NOMO-1 treated with DMSO at 0.1 percent for 48 hours (cell line): ENCODE measurements at regions not wholly inside any gene's neighbourhood (a gene's known extent, or its start where the extent isn't known, plus 50 kb on each side); places are given as distances from the start of the nearest gene placed in this dataset.

Experiments
- DNase-seq: peaks from one replicate; lab custom pipeline; 2025; ENCODE audit not compliant: unreplicated experiment; lab: John Stamatoyannopoulos, UW

DNA sequence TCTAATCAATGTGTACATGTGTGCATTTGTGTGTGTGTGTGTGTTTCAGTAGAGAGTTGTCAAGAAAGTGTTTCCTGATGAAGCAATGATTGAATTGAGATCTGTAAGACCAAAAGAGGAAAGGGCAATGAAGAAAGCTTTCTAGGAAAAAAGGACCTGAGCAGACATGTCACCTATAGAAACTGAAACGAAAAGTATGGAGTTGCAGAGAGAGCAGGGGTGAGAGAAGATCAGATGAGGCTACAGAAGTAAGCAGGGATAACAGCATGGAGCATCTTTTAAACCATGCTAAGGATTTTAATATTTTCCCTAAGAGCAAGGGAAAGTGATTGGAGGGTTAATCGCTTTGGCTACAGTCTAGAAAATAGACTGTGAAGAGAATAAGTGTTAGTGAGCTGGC, 1459.4 kb upstream of the TENM4 start:
- peak; percentile 83 for DNase-seq

- peak; percentile 80 for DNase-seq
These were observed 1458.6 kb upstream of the TENM4 start for GRCh38 chr11:80899381-80899780.

DNA sequence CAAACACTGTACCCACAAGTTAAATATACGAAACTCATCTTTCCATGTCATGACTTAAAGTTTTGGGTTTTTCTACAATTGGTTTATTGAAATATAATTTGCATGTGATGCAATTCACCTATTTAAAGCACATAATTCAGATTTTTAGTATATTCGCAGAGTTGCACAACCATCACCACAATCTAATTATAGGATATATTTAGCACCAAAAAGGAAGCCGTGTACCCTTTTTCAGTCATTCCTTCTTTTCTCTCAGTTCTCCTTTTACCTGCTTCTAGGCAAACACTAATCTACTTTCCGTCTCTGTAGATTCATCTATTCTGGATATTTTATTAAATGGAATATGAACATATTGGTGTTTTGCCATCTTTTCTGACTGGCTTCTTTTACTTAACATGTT, 1458.1 kb upstream of the TENM4 start:
- peak; percentile 85 for DNase-seq

DNA sequence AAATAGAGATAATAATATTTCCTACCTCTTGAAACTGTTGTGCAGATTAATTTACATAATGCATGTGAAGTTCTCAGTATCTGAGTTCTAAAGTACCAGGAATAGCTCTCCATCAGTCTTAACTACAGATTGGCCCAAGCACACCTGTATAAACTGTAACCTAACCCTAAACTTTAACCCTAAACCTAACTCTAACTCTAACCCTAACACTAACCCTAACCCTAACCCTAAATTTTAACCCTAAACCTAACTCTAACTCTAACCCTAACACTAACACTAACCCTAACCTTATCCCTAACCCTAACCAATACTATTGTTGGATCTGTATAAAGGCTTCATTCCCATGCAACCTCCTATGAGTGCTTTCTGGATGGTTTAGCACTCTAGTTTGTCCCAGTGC, 1445.9 kb upstream of the TENM4 start:
- DNase-seq = no peak

DNA sequence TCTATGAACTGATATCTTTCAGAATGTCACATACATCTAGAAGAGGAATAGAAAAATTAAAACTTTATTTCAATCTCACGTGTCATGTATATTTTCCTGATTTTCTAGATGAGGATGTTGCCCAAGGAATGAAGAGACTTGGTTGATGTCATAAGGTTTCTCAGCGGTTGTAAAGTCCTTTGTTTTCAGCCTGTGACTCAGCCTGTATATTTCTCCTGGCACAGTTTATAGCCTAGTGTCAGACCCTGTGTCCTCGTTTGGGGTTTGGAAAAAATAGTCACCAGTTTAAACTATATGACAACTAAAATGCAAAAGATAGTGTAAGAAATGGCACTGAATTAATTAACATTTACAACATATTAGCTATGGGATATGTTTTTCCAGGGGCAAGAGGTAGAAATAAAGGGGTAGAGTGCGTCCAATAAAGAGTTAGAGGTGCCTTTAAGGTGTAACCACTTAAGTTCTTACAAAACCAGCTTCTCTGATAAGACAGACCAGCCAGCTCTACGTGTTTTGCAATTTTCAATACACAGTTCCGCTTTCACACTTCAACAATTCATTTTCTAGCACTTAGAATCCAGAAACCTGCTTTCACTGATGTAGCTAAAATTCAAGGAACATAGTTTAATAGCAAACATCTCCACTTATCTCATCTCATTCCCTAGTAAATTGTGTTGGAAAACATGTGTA, 1432.6 kb upstream of the TENM4 start:
- peak; percentile 90 for DNase-seq

DNA sequence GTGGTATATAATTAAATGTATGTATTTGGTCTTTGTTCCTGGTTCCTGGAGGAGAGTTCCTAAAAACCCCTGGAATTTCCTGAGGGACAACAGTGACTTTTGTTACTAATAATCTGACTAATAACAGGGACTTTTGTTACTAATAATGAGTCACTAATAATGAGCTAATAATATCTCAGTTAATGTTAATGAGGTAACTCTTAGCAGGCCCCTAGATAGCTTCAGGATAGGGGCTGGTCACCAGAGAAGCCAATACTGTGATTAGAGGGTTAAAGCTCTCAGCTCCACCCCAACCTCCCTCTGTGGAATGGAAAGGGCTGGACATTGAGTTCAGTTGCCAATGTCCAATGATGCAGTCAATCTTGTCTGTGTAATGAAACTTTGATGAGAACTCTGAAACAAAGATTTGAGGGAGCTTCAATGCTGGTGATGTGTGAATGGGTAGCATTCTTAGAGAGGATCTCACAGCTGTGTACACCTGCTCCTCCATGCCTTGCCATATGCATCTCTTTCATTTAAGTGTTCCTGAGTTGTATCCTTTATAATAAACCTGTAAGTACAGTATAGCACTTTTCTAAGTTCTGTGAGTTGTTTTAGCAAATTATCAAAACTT, 1431.4 kb upstream of the TENM4 start:
- DNase-seq = no peak

- no peak for DNase-seq
These were observed 1428.0 kb upstream of the TENM4 start for GRCh38 chr11:80868831-80869230.

GRCh38 chr11:80862011-80862410, 1421.2 kb upstream of the TENM4 start:
- DNase-seq = no peak

DNA sequence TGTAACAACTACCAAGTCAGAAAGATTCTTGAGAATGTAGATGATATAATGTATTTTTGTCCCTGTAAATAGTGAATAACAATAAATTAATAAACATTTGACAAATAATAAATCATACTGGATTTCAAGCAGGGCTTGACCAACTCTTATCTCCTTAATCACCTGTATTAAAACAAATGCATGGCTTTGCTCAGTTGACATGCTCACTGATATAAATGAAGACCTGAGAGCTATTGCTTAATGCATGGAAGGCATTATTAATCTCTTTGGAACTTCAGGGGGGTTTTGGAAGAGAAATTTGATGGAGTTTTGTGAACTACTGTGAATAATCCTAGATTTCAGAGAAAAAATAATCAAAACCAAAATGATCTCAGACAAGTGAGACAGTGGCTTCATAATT, 1420.4 kb upstream of the TENM4 start:
- DNase-seq = no peak

DNA sequence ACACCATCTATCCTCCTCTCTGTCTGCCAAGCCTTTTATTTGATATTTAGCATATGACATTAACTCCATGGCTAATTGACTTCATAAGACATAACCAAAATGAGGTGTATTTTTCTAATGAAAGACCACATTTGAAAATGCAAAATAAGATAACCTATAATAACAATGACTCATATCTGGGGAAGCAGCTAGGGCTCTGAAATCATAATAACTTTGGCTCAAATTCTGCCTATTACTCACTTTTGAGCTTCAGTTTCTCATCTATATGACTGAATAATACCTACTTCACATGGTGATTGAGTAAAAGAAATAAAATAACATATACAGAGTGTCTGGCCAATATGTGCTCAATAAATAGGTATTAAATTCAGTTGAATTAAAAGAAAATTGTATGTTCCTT, 1419.8 kb upstream of the TENM4 start:
- no peak for DNase-seq

DNA sequence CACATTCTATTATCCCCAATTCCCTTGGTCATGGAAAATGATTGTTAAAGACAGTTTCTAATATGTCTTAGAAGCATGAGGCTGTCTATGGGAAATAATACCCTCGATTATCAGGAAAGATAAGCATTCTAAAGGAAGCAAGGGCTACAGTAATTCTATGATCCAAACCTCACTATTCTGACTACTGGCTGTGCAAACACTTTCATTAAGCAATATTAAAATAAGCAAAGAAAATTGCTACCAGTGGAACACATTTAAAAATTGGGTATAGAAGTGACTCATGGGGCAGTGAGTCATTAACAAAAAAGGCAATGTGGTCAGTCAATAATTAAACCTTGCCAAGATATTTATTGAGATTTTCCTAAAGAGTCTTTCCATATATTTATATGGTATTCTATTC, 1415.2 kb upstream of the TENM4 start:
- peak; percentile 19 for DNase-seq

- no peak for DNase-seq
These were observed 1414.6 kb upstream of the TENM4 start for GRCh38 chr11:80855426-80855825.

DNA sequence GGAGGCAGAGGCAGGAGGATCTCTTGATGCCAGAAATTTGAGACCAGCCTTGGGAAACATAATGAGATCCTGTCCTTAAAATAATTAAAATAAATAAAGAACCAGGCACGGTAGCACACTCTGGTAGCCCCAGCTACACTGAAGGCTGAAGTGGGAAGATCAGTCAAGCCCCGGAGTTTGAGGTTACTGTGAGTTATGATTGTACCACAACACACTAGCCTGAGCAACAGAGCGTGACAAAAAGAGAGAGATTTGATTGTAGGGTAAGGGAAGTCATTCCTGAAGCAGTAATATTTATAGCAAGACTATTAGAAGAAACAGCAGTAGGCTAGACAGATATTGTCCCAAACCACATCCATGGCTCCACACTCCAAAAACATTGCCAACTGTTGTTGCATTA, 1408.4 kb upstream of the TENM4 start:
- no peak for DNase-seq

- DNase-seq = no peak
These were observed 1406.1 kb upstream of the TENM4 start for GRCh38 chr11:80846979-80847378.

- no peak for DNase-seq
These were observed 1405.6 kb upstream of the TENM4 start for GRCh38 chr11:80846442-80846841.

DNA sequence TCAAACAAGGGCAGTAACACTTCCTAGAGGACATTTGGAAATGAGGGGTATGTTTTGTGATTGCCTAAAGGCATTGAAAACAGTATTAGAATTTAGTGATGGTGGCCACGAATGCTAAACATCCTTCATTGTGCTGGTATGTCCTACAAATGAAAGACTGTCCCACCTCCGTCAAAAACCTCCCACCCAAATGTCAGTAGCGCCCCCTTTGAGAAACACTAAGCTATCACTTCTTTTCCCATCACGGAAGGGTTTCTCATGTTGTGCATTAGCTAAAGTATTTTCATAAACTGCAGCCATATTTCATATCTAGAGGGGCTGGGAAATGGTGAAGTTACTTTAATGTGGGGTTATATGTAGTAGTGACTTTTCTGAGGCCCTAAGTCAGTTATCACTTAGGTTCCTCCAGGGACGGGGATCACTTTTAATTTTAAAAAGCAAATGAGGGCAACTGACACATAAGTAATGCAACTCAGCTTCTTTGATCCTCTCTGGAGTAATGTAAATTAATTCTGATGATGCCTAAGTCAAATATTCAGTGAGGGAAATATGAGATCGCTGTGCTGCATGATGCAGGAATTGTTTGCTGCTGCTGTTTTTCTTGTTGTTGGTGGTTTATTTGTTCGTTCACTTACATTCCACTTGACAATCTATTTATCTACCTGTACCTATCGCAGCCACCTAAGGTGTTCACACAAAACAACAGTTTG, 1403.4 kb upstream of the TENM4 start:
- DNase-seq = no peak

DNA sequence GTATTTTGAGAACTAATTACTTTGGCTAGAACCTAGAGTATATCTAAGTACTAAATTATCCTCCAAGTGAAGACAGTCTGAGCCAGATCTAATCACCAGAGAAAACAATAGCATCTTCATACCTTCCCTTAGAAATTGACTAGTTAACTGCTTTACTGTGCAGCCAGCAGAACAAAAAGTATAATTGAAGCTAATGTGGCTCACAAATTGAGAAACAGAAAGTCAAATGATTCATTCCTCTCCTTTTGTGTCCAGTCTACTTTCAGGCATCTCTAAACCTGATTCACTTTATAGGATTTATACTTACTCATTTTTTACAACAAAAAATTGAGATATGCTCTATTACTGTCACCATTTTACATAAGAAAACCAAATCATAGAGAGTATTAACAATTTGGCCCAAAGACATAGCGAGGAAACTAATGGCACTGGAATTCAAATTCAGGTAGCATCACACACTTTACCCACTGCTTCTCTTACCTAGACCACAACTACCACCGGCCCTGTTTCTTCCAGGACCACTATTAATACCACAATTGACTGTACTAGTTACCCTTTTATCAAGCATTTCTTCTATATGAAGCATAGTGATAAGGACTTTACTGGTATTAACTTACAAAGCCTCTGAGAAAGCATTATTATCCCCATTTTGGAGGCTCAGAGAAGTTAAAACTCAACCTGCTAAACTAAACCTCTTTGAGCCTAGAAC, 1402.6 kb upstream of the TENM4 start:
- DNase-seq = no peak

DNA sequence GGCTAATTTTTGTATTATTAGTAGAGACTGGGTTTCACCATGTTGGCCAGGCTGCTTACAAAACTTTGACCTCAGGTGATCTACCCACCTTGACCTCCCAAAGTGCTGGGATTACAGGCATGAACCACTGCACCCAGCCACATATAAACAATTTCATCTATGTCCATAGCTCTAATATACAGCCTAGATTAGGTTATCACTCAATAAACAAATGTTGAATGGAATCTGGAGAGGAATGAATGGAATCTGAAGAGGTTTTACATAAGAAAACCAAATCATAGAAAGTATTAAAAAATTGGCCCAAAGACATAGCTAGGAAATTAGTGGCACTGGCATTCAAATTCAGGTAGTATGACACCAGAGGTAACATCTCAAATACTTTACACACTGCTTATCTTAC, 1401.4 kb upstream of the TENM4 start:
- no peak for DNase-seq

DNA sequence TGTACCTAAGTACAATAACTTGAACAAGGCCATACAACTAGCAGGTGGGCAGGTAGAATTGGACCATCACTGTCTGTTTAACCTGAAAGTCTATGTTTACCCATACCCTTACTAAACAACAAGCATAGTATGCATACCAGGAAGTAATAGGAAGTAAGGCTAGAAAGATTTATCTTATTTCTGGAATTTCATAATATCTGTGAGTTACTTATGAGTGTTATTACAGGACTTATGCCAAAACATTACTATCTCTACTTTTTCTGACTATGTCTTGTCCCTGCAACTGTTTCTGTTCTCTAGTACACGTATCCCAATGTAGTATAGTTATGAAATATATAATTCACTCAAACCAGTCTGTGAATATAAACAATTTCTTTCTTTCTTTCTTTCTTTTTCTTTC, 1400.8 kb upstream of the TENM4 start:
- no peak for DNase-seq

DNA sequence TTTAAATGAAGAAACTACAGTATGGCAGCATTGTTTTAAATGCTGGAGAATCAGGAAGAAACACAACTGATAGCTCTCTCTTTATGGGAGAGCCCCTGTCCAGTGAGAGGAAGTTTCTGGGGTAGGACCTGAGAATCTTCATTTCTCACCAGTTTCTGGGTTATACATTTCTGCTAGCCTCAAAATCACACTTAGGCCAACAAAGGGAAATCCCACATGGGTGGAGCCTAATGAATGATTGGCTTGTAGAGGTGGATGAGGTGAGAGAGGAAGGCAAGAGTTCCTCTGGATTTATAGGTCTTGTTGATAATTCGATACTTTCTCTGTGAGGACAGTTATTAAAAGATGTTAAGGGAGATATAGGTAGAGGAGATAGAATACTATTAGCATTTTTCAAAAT, 1397.3 kb upstream of the TENM4 start:
- DNase-seq = no peak

DNA sequence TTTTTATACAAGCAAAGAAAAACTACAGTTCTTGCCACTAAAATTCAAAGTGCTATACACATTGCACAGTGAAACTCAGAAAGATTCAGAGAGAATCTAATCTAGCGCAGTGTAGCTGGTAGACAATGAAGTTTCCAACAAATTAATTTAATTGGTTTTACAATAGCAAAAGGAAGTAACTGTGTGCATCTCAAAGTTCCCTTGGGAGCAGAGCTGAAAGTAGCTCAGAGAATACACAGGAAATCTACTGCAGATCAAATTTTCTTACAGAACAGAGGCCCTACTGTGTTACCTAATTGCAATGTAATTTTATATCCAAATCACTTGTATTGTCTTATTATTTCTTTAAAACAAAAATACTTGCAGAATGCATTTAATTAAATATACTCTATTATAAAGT, 1396.2 kb upstream of the TENM4 start:
- no peak for DNase-seq

DNA sequence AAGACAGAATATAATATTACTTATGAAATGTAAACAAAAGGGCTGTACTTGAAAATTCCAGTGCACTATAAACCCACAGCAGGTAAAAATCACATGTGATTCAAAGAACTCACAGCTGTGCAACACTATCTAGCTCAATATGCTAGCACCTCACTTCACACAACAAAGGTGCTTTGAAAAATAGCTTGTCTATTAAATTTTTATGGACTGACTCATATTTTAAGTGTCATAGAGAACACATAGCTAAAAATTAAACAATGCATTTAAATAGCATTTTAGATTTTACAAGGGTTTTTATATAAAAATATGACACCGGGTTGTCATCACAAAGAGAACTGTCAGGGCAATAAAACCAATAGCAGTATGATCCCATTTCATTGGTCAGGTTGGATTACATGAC, 1390.5 kb upstream of the TENM4 start:
- no peak for DNase-seq
